ENCODE measurements at regions not wholly inside any gene's neighbourhood (a gene's known extent, or its start where the extent isn't known, plus 50 kb on each side); places are given as distances from the start of the nearest gene placed in this dataset.

DNA sequence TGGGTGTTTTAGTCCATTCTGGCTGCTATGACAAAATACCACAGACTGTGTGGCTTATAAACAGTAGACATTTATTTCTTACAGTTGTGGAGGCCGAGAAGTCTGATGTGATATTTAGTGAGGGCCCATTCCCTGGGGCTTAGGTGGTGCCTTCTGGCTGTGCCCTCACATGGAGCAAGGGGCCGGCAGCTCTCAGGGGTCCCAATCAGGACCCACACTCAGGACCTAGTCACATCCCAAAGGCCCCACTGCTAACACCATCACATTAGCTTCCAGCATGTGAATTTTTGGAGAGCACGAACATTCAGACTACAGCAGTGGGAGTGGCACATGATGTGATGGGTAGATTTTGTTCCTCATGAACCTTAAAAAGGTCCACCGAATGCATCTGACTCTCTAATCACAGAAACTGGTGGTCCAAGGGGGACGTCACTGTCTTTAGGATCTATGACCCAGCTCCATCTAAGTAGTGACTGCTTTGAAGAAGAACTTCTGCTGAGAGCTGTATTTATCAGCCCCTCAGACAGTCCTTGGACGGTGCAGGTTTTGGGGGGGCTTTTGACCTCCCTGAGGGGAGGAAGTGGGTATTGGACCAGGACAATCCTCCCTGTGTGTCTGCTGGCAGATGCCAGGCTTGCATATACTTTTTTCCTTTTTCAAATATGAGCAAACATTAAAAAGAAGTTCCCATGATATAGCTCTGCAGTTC lies 154.5 kb upstream of the ZNF32 start:
- Histone ChIP-seq H3K27ac (no peak overlapping the region), H3K4me3 (no peak overlapping the region), H3K4me1 (no peaks in the 10 kb centered on the region), H3K27me3 (peaks cover 6% of the 10 kb centered on the region), H3K9me3 (no peaks in the 10 kb centered on the region), H3K36me3 (no peaks in the 10 kb centered on the region)
- no peak for TF ChIP-seq CTCF (IDR thresholded peaks at IDR 0.05)
- TF ChIP-seq POLR2A (IDR thresholded peaks at IDR 0.05): no peak
- no peak for TF ChIP-seq POLR2AphosphoS5 (IDR thresholded peaks at IDR 0.05)
- TF ChIP-seq EP300 (IDR thresholded peaks at IDR 0.05): no peak
- 85 to 91% methylated on average over 2 to 3 of the region's 6 CpGs for WGBS, 2 donors (ENCODE audit: low coverage in 1 of 2)
- ATAC-seq: no peak

GRCh38 chr10:43801626-43802025 lies 152.9 kb upstream of the ZNF32 start:
- Histone ChIP-seq H3K27me3 (peaks cover 6% of the 10 kb centered on the region), H3K9me3 (no peaks in the 10 kb centered on the region), H3K4me3 (no peak overlapping the region), H3K36me3 (no peaks in the 10 kb centered on the region), H3K4me1 (no peaks in the 10 kb centered on the region), H3K27ac (no peak overlapping the region)
- TF ChIP-seq POLR2A (IDR thresholded peaks at IDR 0.05) (no peak), CTCF (IDR thresholded peaks at IDR 0.05) (no peak), EP300 (IDR thresholded peaks at IDR 0.05) (no peak), POLR2AphosphoS5 (IDR thresholded peaks at IDR 0.05) (no peak)
- 93 to 100% methylated on average over 2 to 3 of the region's 3 CpGs for WGBS, 2 donors (ENCODE audit: low coverage in 1 of 2)
- no peak for ATAC-seq

- Histone ChIP-seq H3K36me3 (no peaks in the 10 kb centered on the region), H3K4me1 (no peaks in the 10 kb centered on the region), H3K4me3 (no peak overlapping the region), H3K27ac (no peak overlapping the region), H3K27me3 (peaks cover 6% of the 10 kb centered on the region), H3K9me3 (no peaks in the 10 kb centered on the region)
- no peak for ATAC-seq
- 72 to 84% methylated on average over 4 of the region's 4 CpGs for WGBS, 2 donors (ENCODE audit: low coverage in 1 of 2)
- TF ChIP-seq EP300 (IDR thresholded peaks at IDR 0.05) (no peak), POLR2AphosphoS5 (IDR thresholded peaks at IDR 0.05) (no peak), CTCF (IDR thresholded peaks at IDR 0.05) (no peak), POLR2A (IDR thresholded peaks at IDR 0.05) (no peak)
Measured at GRCh38 chr10:43801140-43801539, 152.5 kb upstream of the ZNF32 start.

GRCh38 chr10:43796781-43797180 lies 148.1 kb upstream of the ZNF32 start:
- no peaks in the 10 kb centered on the region for H3K9me3 ChIP-seq
- H3K27me3 ChIP-seq: peaks cover 6% of the 10 kb centered on the region
- no peaks in the 10 kb centered on the region for H3K4me1 ChIP-seq
- no peak overlapping the region for H3K4me3 ChIP-seq
- no peaks in the 10 kb centered on the region for H3K36me3 ChIP-seq
- ATAC-seq: no peak
- no peak overlapping the region for H3K27ac ChIP-seq
- TF ChIP-seq CTCF (IDR thresholded peaks at IDR 0.05): no peak
- TF ChIP-seq POLR2AphosphoS5 (IDR thresholded peaks at IDR 0.05): no peak
- no peak for TF ChIP-seq EP300 (IDR thresholded peaks at IDR 0.05)
- TF ChIP-seq POLR2A (IDR thresholded peaks at IDR 0.05): no peak

DNA sequence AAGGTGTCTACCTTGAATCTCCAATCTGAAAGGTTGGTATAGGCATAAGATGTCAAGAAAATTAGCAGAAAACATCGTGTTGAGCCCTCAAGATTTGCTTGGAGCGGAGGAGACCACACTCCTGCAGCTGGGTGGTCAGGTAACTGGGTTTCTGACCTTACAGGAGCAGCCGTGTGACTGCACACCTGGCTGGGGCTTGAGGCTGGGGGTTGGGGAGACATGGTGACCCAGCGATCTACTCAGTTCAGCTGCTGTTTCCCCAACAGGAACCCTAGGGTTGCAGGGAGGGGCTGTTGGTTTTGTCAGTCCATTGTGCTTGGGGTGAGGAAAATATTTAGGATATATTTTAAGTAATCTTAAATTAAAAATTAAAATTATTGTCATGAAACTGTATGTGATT lies 147.0 kb upstream of the ZNF32 start:
- 98 to 100% methylated on average over 2 to 4 of the region's 4 CpGs for WGBS, 2 donors (ENCODE audit: low coverage in 1 of 2)
- ATAC-seq: no peak
- H3K4me3 ChIP-seq: no peak overlapping the region

More for the DNA sequence above, 147.0 kb upstream of the ZNF32 start:
- Histone ChIP-seq H3K27ac (no peak overlapping the region), H3K27me3 (peaks cover 6% of the 10 kb centered on the region), H3K4me1 (no peaks in the 10 kb centered on the region), H3K9me3 (no peaks in the 10 kb centered on the region), H3K36me3 (no peaks in the 10 kb centered on the region)
- no peak for TF ChIP-seq POLR2A (IDR thresholded peaks at IDR 0.05)
- TF ChIP-seq EP300 (IDR thresholded peaks at IDR 0.05): no peak
- TF ChIP-seq POLR2AphosphoS5 (IDR thresholded peaks at IDR 0.05): no peak
- no peak for TF ChIP-seq CTCF (IDR thresholded peaks at IDR 0.05)

Measured in gastroesophageal sphincter (tissue), 4 donors.